GM08714 (cell line): ENCODE measurements at regions not wholly inside any gene's neighbourhood (a gene's known extent, or its start where the extent isn't known, plus 50 kb on each side); places are given as distances from the start of the nearest gene placed in this dataset.
"Not testable (repeated sequence)": the region's sequence is repeated elsewhere in the genome, so short reads cannot be mapped to it uniquely, and the experiment has no call there.

Experiments used
- H3K4me3 ChIP-seq: fragments of 200-500 bp; sonication (Bioruptor generic); 2 replicates; pipeline ENCODE4 v1.5.1; 2014; ENCODE audit warnings: mild to moderate bottlenecking, low read length, inconsistent platforms
- ZNF274 ChIP-seq: IDR thresholded peaks from 2 replicates; pipeline ENCODE4 v1.6.1; 2012; ENCODE audit warnings: mild to moderate bottlenecking, low read depth, low read length

DNA sequence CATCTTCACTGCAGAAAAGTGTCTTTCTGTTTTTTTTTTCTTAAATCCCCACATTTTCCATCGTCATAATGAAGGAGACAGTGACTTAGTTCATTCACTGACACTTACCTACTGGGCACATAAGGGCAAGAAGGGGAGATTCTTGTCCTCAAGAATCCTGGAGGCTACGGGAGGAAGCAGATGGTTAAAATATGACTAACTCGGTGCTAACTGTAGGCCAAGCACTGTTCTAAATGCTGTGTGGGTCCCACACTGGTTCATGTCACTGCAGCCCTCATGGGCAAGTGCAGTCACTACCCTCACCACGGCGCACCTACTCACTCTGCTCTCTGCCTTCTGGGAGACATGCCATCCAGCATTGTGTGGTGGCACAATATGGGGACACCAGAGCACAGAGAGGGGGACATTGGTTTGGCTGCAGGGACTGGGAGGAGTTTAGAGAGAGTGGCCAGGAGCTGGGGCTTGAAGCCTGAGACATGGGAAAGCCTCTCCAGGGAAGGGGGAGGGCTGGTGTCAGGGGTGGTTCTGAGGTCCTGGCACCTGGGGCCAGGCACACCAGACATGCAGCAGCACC is 305.2 kb downstream of the MYCN start:
- TF ChIP-seq ZNF274 = no peak
- no peak overlapping the region for H3K4me3 ChIP-seq

DNA sequence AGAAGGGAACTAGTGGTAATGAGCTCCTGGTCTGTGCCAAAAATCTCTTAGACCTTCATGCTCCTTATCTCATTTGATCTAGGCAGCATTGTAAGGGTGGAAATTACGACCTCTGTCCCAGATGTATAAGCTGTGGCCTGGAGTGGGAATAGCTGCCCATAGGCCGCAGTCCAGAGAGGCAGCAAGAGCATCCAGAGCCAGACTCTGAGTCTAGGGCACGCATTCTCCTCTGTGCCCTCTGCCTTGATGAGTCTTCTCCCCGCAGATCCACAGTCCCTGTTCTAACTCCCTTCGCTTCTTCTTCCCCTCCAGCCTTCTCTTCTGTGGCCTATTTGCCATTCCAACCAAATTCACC is 304.6 kb downstream of the MYCN start:
- H3K4me3 ChIP-seq = no peak overlapping the region
- no peak for TF ChIP-seq ZNF274

DNA sequence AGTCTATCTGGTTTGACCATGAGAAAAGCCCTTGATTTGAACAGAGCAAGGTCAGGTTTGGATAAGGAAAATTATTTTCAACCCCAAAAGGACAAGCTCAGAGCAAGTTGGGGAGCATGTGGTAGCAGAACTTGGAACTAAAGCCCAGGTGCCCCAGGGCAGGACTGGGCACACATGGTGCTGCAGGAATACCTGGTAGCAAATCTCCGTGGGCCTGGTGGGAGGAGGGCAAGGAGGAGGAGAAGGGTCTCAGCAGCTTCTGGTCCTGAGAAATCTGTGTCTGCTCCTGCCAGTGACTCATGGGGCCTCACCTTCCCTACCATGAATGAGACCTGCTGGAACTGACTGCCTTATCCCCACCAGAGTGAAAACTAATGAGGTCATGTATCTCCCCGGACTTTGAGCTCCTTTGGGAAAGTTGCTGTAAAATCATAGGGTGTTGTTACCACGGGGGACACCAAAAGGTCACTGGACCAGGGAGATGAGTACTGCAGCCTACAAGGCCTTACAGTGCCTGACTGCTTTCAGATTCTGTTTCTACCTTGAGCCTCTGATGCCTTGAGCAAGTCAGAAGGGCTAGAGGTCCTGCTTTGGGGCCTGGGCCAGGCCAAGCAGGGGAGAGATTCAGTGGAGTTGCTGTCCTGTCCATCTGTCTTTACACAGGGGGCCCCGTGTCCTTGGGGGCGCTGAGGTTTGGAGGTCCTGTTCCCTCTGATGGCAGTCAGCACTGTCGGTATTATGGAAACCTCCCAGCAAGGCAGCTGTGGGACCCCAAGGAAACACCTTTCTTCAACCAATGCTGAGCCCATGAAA is 304.0 kb downstream of the MYCN start:
- H3K4me3 ChIP-seq = no peak overlapping the region
- TF ChIP-seq ZNF274 = no peak

DNA sequence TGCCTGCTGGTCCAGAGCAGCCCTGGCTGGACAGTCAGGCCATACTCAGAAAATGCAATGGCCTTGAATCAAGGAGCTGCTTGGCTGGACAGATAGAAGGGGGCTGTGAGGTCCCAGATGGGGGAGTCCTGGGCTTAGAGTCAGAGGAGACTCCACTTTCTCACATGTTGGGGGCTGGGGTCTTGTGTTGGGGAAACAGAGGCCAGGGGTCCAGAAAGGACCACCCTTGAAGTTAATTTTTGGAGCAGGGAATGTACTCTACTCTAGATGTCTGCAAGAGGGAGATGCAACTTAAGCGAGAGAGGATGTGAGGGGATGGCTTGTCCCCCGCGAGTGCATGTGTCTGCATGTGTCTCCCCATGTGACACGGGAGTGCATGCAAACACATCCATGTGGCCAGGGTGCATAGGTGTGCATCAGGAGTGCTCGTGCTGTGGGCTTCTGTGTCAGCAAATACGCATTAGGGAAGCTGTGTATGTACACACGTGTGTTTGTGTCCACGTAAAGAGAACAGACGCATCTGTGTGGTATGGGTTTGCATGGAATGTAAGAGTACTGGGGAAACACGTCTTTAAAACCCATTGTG is 303.2 kb downstream of the MYCN start:
- no peak for TF ChIP-seq ZNF274
- no peak overlapping the region for H3K4me3 ChIP-seq

DNA sequence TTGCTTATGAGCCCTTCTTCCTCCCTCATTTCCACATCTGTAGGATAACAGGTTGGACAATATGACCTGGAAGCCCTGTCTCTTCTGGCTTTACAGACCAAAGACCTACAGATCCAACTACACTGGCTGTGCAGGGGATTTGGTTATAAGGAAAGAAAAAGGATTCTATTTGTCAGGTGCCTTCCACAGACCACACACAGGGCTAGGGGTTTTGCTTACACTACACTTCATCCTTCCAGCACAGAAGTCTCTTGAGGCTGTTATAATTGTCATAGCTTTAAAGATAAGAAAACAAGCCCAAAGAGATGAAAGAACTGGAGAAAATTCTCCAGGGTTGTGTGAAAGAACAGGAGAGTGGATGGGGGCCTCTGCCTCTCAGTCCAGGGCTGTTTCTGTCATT is 302.6 kb downstream of the MYCN start:
- no peak overlapping the region for H3K4me3 ChIP-seq
- TF ChIP-seq ZNF274 = no peak

DNA sequence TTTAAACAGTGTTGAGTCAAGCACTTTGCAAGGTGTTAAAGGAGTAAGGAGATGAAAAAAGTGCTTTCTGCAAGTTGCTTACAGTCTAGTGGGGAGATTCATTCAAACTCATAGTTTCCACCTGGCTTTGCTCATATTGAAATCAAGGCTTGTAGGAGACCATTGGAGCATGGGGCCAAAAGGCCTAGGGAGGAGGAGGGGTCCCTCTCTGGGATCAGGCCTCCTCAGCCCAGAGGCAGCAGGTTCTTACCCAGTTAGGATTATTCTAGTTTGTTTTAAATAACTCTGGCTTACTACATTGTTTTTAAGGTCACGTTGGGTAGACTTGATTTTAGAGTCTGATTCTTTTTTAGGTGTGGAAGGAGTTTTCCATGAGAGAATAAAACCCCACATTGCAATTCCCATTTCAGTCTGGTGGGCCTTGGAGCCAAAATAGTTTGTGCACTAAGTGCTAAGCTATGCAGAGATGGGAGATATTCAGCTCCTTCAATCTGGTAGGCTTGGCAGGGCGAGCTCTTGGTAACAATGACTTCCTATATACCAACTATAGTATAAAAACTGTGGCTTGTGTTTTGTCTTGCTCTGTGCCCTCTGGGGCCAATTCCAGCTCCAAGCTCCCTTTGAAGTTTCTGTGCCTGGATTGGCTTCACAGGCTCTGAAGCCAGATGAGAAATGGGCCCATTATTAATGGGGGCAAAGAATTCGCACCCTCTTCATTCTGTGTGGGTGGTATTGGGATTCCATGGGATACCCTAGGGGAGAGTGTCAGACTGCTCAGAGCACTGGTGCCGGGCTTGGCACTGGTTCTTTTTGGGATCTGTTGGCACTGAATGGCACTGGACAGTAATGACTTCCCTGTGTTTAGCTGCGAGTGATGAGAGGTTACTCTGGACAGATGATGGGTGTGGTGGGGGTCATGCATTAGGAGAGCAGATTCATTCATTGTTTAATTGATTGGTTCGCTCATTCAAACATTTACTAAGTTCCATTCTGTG is 301.1 kb downstream of the MYCN start:
- no peak overlapping the region for H3K4me3 ChIP-seq
- no peak for TF ChIP-seq ZNF274

DNA sequence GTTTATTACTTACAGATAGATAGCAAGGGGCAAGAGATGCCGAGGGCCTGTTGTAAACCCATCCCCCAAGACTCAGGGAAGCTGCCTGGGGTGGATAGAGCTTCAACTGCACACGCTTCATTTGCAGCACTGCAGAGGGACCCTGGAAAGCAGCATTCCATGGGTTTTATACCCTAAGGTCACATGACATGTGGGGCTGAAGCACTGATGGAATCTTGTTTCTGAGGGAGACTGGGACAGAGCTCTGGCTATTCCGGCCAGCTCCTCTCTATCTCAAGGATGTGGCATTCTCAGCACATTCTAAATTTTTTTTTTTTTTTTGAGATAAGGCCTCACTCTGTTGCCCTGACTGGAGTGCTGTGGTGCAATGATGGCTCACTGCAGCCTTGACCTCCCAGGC is 300.1 kb downstream of the MYCN start:
- H3K4me3 ChIP-seq = no peak overlapping the region
- no peak for TF ChIP-seq ZNF274

DNA sequence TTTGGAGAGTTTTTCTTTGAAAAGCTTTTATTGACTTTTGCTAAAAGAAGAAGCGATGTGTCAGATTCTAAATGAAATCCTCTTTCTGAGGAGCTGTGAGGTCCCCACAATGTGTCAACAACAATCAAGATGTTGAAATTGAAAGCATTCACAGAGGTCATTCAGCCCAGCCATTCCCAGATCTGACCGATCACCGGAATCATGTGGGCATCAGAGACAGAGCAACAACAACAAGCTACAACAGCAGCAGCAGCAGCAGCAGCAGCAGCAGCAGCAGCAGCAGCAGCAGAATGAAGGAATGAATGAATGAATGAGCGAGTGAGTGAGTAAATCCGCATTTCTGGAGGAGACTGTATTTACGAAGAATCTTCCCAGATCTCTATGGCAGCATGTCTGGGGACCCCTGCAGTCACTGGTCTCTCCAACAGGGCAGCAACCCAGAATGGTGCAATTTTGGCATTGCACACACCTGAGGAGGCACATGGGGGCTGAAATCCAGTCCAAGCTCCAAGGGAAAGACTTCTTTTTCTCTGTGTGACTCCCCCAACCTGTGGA is 299.0 kb downstream of the MYCN start:
- no peak for TF ChIP-seq ZNF274
- no peak overlapping the region for H3K4me3 ChIP-seq

DNA sequence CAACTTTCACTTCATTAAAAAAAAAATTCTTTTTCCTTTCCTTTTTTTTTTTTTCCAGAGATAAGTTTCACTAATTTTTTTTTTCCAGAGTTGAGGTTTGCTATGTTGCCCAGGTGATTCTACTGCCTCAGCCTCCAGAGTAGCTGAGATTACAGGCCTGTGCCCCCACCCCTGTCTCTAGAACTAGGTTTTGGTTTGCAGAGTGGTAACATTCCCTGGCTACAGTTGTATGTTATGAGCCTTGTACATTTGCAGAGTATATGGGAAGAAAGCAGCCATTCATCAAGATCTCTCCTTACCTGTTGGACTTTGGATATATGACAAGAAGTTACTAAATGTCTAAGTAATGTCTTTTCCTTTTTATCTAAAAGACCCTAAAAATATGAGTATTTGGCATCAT is 298.4 kb downstream of the MYCN start:
- no peak for TF ChIP-seq ZNF274
- no peak overlapping the region for H3K4me3 ChIP-seq

DNA sequence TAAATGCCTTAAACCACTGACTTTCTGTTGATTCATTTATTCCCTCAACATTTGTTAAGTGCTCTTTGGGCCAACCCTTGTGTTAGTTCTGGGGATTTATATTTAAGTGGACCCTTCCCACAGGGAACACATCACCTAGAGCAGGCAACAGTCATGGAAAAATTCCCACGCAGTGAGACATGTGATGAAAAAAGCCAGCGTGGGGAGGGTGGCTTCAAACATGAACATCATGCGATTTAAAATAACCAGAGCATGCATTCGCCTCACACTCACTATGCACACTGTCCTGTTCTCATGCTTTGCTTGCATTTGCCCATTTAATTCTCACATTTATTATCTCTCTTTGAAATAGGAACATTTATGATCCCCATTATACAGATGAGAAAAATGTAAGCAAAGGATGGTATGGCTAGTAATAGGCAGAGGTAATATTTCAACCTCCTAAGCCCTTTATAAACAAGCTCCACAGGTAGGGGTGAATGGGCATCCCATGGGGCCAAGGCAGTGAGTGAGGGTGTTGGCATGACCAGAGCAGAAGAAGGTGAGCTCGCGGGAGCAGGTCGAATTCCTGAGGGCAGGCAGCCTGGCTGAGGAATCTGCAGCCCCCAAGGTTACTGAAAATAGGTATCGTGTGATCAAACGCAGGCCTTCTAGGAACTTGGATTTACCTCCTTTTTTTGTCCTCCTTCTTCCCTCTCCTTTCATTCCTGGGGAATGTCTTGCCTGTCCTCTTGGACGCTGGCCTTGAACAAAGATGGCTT is 297.8 kb downstream of the MYCN start:
- no peak for TF ChIP-seq ZNF274
- H3K4me3 ChIP-seq = no peak overlapping the region

DNA sequence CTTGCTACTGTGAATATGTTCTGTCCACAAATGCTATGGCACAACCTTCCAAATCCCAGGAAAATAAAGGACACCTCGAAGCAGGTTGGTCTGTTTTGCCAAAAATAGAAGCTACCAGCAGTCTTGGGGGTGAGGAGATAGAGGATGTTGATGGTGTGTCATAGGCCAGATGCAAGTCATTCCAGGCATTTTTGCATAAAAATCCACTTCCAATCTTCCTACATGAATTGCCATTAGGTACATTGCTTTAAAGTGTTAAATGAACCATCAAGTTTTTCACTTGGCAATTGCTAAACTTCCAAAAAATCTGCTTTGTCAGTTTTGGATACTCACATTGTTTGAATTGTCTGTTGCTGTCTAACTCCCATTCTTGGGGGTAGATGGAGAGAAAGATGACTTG is 295.4 kb downstream of the MYCN start:
- TF ChIP-seq ZNF274 = no peak
- H3K4me3 ChIP-seq = no peak overlapping the region

DNA sequence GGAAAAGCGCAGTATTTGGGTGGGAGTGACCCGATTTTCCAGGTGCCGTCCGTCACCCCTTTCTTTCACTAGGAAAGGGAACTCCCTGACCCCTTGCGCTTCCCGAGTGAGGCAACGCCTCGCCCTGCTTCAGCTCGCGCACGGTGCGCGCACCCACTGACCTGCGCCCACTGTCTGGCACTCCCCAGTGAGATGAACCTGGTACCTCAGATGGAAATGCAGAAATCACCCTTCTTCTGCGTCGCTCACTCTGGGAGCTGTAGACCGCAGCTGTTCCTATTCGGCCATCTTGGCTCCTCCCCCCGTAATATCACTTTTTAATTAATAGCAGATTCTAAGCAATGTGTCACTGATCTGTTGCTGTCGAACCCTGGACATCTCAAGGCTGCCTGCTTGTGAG is 294.9 kb downstream of the MYCN start:
- H3K4me3 ChIP-seq = not testable (repeated sequence)

DNA sequence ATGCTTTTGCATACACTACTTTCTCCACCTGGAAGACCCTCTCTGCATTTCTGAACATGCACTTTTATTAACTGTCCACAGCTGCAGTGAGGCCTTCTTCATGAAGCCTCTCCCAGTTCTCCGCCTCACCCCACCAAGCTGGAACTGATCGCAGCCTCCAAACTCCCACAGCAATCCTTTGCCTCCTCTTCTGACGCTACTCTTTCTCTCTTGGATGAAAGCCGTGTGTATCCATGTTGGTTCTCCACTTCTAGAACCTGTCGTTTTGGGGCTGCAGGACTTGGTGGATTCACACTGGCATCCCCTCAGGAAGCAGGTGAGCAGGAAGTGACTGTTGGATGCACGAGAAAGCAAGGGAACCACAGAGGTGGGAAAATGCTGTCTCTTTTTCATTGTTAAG is 288.6 kb downstream of the MYCN start:
- no peak for TF ChIP-seq ZNF274
- H3K4me3 ChIP-seq = no peak overlapping the region
